DOHH2 (cell line): ENCODE measurements at regions not wholly inside any gene's neighbourhood (a gene's known extent, or its start where the extent isn't known, plus 50 kb on each side); places are given as distances from the start of the nearest gene placed in this dataset.

Source experiments
- CTCF ChIP-seq: fragments of 200-600 bp; sonication (generic); IDR thresholded peaks from one replicate; pipeline ENCODE4 v1.5.1; 2014; ENCODE audit warnings: antibody characterized with exemption, mild to moderate bottlenecking, low read depth, low read length; ENCODE audit not compliant: poor library complexity, severe bottlenecking
- EZH2phosphoT487 ChIP-seq: fragments of 200-600 bp; sonication (generic); IDR thresholded peaks from 2 replicates; pipeline ENCODE4 v1.6.1; 2017; ENCODE audit warnings: borderline replicate concordance, mild to moderate bottlenecking, antibody characterized with exemption, low read length, moderate library complexity, mixed read lengths

GRCh38 chr5:17076272-17076671, 140.2 kb upstream of the MYO10 start:
- no peak for TF ChIP-seq CTCF
- TF ChIP-seq EZH2phosphoT487 = no peak
